GM13977 (cell line): ENCODE measurements at regions not wholly inside any gene's neighbourhood (a gene's known extent, or its start where the extent isn't known, plus 50 kb on each side); places are given as distances from the start of the nearest gene placed in this dataset.
A peak's percentile ranks its signal among the peaks of the same experiment; 100 is the strongest.

Experiments used
- DNase-seq: peaks from one replicate; pipeline ENCODE4 v3.0.0; 2012; ENCODE audit warnings: low spot score
- CTCF ChIP-seq: IDR thresholded peaks from 2 replicates; pipeline ENCODE4 v1.5.1; 2012; ENCODE audit warnings: mild to moderate bottlenecking, control low read depth; ENCODE audit not compliant: insufficient read depth; ENCODE audit errors: extremely low read depth, missing control alignments
- in situ Hi-C: fragments of 300-500 bp; cut with MboI; formaldehyde crosslinking; loops from one replicate; pipeline ENCODE4 v1.12.0; 2022; ENCODE audit warnings: low sequenced_read_pairs, low pct_unique_long_range_greater_than_20kb, mixed read lengths, inconsistent platforms; ENCODE audit not compliant: unreplicated experiment

- TF ChIP-seq CTCF = no peak
- DNase-seq = no peak
- in situ Hi-C loops = no loop called here
Observed at GRCh38 chr20:22321191-22321590, 263.2 kb downstream of the FOXA2 start.

GRCh38 chr20:22320245-22320915 is 264.0 kb downstream of the FOXA2 start:
- in situ Hi-C loops = no loop called here
- DNase-seq = no peak
- no peak for TF ChIP-seq CTCF

GRCh38 chr20:22315771-22316170 is 268.6 kb downstream of the FOXA2 start:
- DNase-seq = no peak
- TF ChIP-seq CTCF = no peak
- in situ Hi-C loops = no loop called here

- DNase-seq = no peak
- no peak for TF ChIP-seq CTCF
- in situ Hi-C loops = no loop called here
Observed at GRCh38 chr20:22315073-22315472, 269.3 kb downstream of the FOXA2 start.

- in situ Hi-C loops = no loop called here
- TF ChIP-seq CTCF = peak; percentile 62
- peak; percentile 11 for DNase-seq
Observed at GRCh38 chr20:22312744-22313346, 271.5 kb downstream of the FOXA2 start.

GRCh38 chr20:22308934-22309333 is 275.4 kb downstream of the FOXA2 start:
- in situ Hi-C loops = no loop called here
- no peak for DNase-seq
- no peak for TF ChIP-seq CTCF
